AG04449 (cell line): ENCODE measurements at regions not wholly inside any gene's neighbourhood (a gene's known extent, or its start where the extent isn't known, plus 50 kb on each side); places are given as distances from the start of the nearest gene placed in this dataset.
"Not testable (repeated sequence)": the region's sequence is repeated elsewhere in the genome, so short reads cannot be mapped to it uniquely, and the experiment has no call there.

Source experiments
- CTCF ChIA-PET: fragments of 350-600 bp; formaldehyde crosslinking; extraction: SDS; loops from one replicate; lab custom pipeline; 2021; ENCODE audit warnings: antibody characterized with exemption; lab: Yijun Ruan, JAX
- POLR2A ChIA-PET: fragments of 400-600, 350-600 bp; formaldehyde crosslinking; extraction: SDS; loops from one replicate; lab custom pipeline; 2020; ENCODE audit warnings: antibody characterized with exemption, inconsistent platforms; lab: Yijun Ruan, JAX
- DNase-seq: peaks from one replicate; pipeline ENCODE4 v3.0.0-alpha.2; 2010; ENCODE audit warnings: low read depth, low spot score
- H3K4me3 ChIP-seq: 2 replicates; pipeline ENCODE4 v1.5.1; 2011; ENCODE audit warnings: low read depth, mild to moderate bottlenecking, control low read depth, low read length
- CTCF ChIP-seq: IDR thresholded peaks from one replicate; pipeline ENCODE4 v1.5.1; 2011; ENCODE audit warnings: mild to moderate bottlenecking, moderate library complexity, low read length, control low read depth, inconsistent platforms; ENCODE audit not compliant: insufficient read depth; ENCODE audit errors: missing control alignments

GRCh38 chr15:84094720-84095119, 140.9 kb upstream of the GOLGA6L4 start:
- DNase-seq, H3K4me3 ChIP-seq, CTCF ChIA-PET, POLR2A ChIA-PET: not testable (repeated sequence)

- H3K4me3 ChIP-seq, DNase-seq, CTCF ChIA-PET, POLR2A ChIA-PET: not testable (repeated sequence)
Measured at GRCh38 chr15:84097053-84097452, 138.5 kb upstream of the GOLGA6L4 start.

GRCh38 chr15:84098604-84099003, 137.0 kb upstream of the GOLGA6L4 start:
- no peak for TF ChIP-seq CTCF
- no peak overlapping the region for H3K4me3 ChIP-seq
- ChIA-PET POLR2A (no interaction called here), CTCF (no interaction called here)
- no peak for DNase-seq

GRCh38 chr15:84099181-84099580, 136.4 kb upstream of the GOLGA6L4 start:
- TF ChIP-seq CTCF, result no peak
- ChIA-PET CTCF (no interaction called here), POLR2A (no interaction called here)
- H3K4me3 ChIP-seq, result no peak overlapping the region
- DNase-seq, result no peak

GRCh38 chr15:84103345-84103744, 132.2 kb upstream of the GOLGA6L4 start:
- H3K4me3 ChIP-seq, result no peak overlapping the region
- no peak for TF ChIP-seq CTCF
- ChIA-PET POLR2A (no interaction called here), CTCF (no interaction called here)
- DNase-seq, result no peak

- TF ChIP-seq CTCF, result no peak
- DNase-seq, result no peak
- ChIA-PET POLR2A (no interaction called here), CTCF (no interaction called here)
- H3K4me3 ChIP-seq, result no peak overlapping the region
Measured at GRCh38 chr15:84104853-84105252, 130.7 kb upstream of the GOLGA6L4 start.

GRCh38 chr15:84108728-84109127, 126.8 kb upstream of the GOLGA6L4 start:
- ChIA-PET POLR2A (no interaction called here), CTCF (no interaction called here)
- H3K4me3 ChIP-seq, result no peak overlapping the region
- no peak for DNase-seq
- no peak for TF ChIP-seq CTCF
